Calu3 (cell line): ENCODE measurements at regions not wholly inside any gene's neighbourhood (a gene's known extent, or its start where the extent isn't known, plus 50 kb on each side); places are given as distances from the start of the nearest gene placed in this dataset.

ENCODE experiments used
- BruUV-seq: library from RNA; stranded (reverse); fragments of 400-500 nt; replicated peaks from 2 replicates; lab custom pipeline; 2021; lab: Mats Ljungman, UMichigan
- CTCF ChIA-PET: fragments of 300-600 bp; sonication (Branson Sonifier 250); formaldehyde crosslinking; loops from one replicate; lab custom pipeline; 2022; ENCODE audit warnings: antibody characterized with exemption; lab: Charles Lee
- DNase-seq: peaks from one replicate; pipeline ENCODE4 v3.0.0; 2022
- H3K27ac Mint-ChIP-seq: one replicate; pipeline ENCODE4 v1.8.0; 2022; ENCODE audit warnings: mixed read lengths; ENCODE audit not compliant: unreplicated experiment
- H3K27me3 Mint-ChIP-seq: one replicate; pipeline ENCODE4 v1.8.0; 2022; ENCODE audit warnings: mixed read lengths; ENCODE audit not compliant: unreplicated experiment
- H3K36me3 Mint-ChIP-seq: one replicate; pipeline ENCODE4 v1.8.0; 2022; ENCODE audit warnings: mild to moderate bottlenecking, moderate library complexity, mixed read lengths; ENCODE audit not compliant: insufficient read depth, unreplicated experiment
- H3K4me1 Mint-ChIP-seq: one replicate; pipeline ENCODE4 v1.8.0; 2022; ENCODE audit warnings: mild to moderate bottlenecking, low read depth, mixed read lengths; ENCODE audit not compliant: unreplicated experiment
- H3K4me3 Mint-ChIP-seq: one replicate; pipeline ENCODE4 v1.8.0; 2022; ENCODE audit warnings: mild to moderate bottlenecking, low read depth, moderate library complexity, mixed read lengths; ENCODE audit not compliant: unreplicated experiment
- H3K9me3 Mint-ChIP-seq: one replicate; pipeline ENCODE4 v1.8.0; 2022; ENCODE audit warnings: low read depth, mixed read lengths; ENCODE audit not compliant: unreplicated experiment
- CTCF ChIP-seq: fragments of 200-600 bp; IDR thresholded peaks from one replicate; pipeline ENCODE4 v1.8.0; 2022; ENCODE audit warnings: antibody characterized with exemption; ENCODE audit not compliant: unreplicated experiment
- intact Hi-C: fragments of 100-400 bp; cut with micrococcal nuclease; formaldehyde crosslinking; loops from one replicate; pipeline ENCODE4 v1.10.0; 2022; ENCODE audit not compliant: unreplicated experiment

GRCh38 chr2:2422621-2423020, 91.5 kb upstream of the MYT1L start:
- Mint-ChIP-seq H3K27ac (no peak overlapping the region), H3K4me1 (no peaks in the 10 kb centered on the region), H3K27me3 (no peaks in the 10 kb centered on the region), H3K4me3 (no peak overlapping the region), H3K9me3 (peaks cover 16% of the 10 kb centered on the region), H3K36me3 (no peaks in the 10 kb centered on the region)
- CTCF ChIA-PET, result no interaction called here
- no peak for DNase-seq
- intact Hi-C loops, result no loop called here
- no TSS peak for BruUV-seq
- TF ChIP-seq CTCF, result no peak

GRCh38 chr2:2413525-2413924, 82.5 kb upstream of the MYT1L start:
- H3K36me3 Mint-ChIP-seq, result no peaks in the 10 kb centered on the region
- peaks cover 4% of the 10 kb centered on the region for H3K9me3 Mint-ChIP-seq
- intact Hi-C loops, result no loop called here
- no peaks in the 10 kb centered on the region for H3K27me3 Mint-ChIP-seq
- no peak for TF ChIP-seq CTCF
- no peak for DNase-seq
- no peak overlapping the region for H3K27ac Mint-ChIP-seq
- no peak overlapping the region for H3K4me3 Mint-ChIP-seq
- no peaks in the 10 kb centered on the region for H3K4me1 Mint-ChIP-seq
- no TSS peak for BruUV-seq
- CTCF ChIA-PET, result no interaction called here

GRCh38 chr2:2410987-2411386, 79.9 kb upstream of the MYT1L start:
- H3K9me3 Mint-ChIP-seq, result peaks cover 7% of the 10 kb centered on the region
- CTCF ChIA-PET, result interaction anchor here (0.6 kb wide), 1 partner anchor 219 kb away, joined by 5 read pairs; no protein-coding TSS in a partner anchor
- DNase-seq, result no peak
- H3K27me3 Mint-ChIP-seq, result no peaks in the 10 kb centered on the region
- intact Hi-C loops, result no loop called here
- no TSS peak for BruUV-seq
- no peak overlapping the region for H3K27ac Mint-ChIP-seq
- H3K4me3 Mint-ChIP-seq, result no peak overlapping the region
- no peaks in the 10 kb centered on the region for H3K4me1 Mint-ChIP-seq
- TF ChIP-seq CTCF, result no peak
- H3K36me3 Mint-ChIP-seq, result no peaks in the 10 kb centered on the region

GRCh38 chr2:2409481-2409880, 78.4 kb upstream of the MYT1L start:
- no peaks in the 10 kb centered on the region for H3K27me3 Mint-ChIP-seq
- no peaks in the 10 kb centered on the region for H3K4me1 Mint-ChIP-seq
- CTCF ChIA-PET, result no interaction called here
- BruUV-seq, result no TSS peak
- DNase-seq, result no peak
- no peak overlapping the region for H3K27ac Mint-ChIP-seq
- no peak overlapping the region for H3K4me3 Mint-ChIP-seq
- intact Hi-C loops, result no loop called here
- TF ChIP-seq CTCF, result no peak
- H3K36me3 Mint-ChIP-seq, result no peaks in the 10 kb centered on the region
- peaks cover 11% of the 10 kb centered on the region for H3K9me3 Mint-ChIP-seq
